Vagina (tissue), 2 donors: ENCODE measurements at regions not wholly inside any gene's neighbourhood (a gene's known extent, or its start where the extent isn't known, plus 50 kb on each side); places are given as distances from the start of the nearest gene placed in this dataset.
"Not testable (repeated sequence)": the region's sequence is repeated elsewhere in the genome, so short reads cannot be mapped to it uniquely, and the experiment has no call there.

Experiments
- DNase-seq, 2 donors: peaks; one replicate each; pipeline ENCODE4 v3.0.0-alpha.2; 2017; ENCODE audit errors: extremely low spot score in 2 of 2
- H3K27ac ChIP-seq: fragments of 200-600 bp; sonication (generic); one replicate; pipeline ENCODE4 v1.5.1; 2019
- H3K27me3 ChIP-seq: fragments of 200-600 bp; sonication (generic); one replicate; pipeline ENCODE4 v1.5.1; 2019
- H3K36me3 ChIP-seq, 2 donors: fragments of 200-600 bp; sonication (generic); one replicate each; pipeline ENCODE4 v1.5.1; 2017 to 2019
- H3K4me1 ChIP-seq: fragments of 200-600 bp; sonication (generic); one replicate; pipeline ENCODE4 v1.5.1; 2019
- H3K4me3 ChIP-seq, 2 donors: fragments of 200-600 bp; sonication (generic); 1 replicate in 1 of 2; 2 replicates in 1 of 2; pipeline ENCODE4 v1.5.1; 2016 to 2019
- H3K9me3 ChIP-seq: fragments of 200-600 bp; sonication (generic); one replicate; pipeline ENCODE4 v1.5.1; 2019
- POLR2A ChIP-seq, 2 donors: fragments of 450-650 bp; IDR thresholded peaks; one replicate each; pipeline ENCODE4 v1.6.1; 2017; ENCODE audit warnings: antibody characterized with exemption in 2 of 2, mild to moderate bottlenecking in 2 of 2, moderate library complexity in 2 of 2
- POLR2AphosphoS5 ChIP-seq, 2 donors: sonication (generic); formaldehyde crosslinking; IDR thresholded peaks; one replicate each; pipeline ENCODE4 v1.9.0; 2017; ENCODE audit warnings: antibody characterized with exemption in 2 of 2, mild to moderate bottlenecking in 2 of 2, low read depth in 1 of 2; ENCODE audit not compliant: insufficient read depth in 1 of 2
- intact Hi-C: fragments of 100-400 bp; cut with DNase I; formaldehyde crosslinking; loops from one replicate; pipeline ENCODE4 v1.15.1; 2023
- TF ChIP-seq, protein P1 (sequence below), 3 experiments: fragments of 450-650 bp in 2 of 3; fragments of 200-600 bp in 1 of 3; sonication (generic) in 1 of 3; IDR thresholded peaks; one replicate each; pipeline ENCODE4 v1.5.1; 2017 to 2019; ENCODE audit warnings: antibody characterized with exemption in 3 of 3, mild to moderate bottlenecking in 2 of 3, moderate library complexity in 2 of 3

DNA sequence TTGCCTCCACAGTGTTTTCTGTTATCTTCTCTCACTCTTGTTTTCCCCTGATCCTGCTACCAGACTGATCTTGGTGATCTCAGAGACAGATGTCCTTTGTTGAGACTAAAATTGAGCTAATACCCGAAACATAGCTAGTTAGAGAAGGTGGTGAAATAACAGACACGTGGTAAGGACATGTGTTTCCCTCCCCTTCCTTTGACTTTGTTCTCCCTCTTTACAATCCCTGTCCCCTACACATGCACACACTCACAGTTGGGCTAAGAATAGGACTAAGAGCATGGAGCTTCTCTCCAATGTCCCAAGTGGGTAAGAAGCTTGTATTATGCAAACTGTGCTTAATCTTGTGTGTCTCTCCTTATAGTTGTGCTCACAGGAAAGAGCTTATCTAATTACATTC lies 1603.0 kb upstream of the C9orf72 start:
- no peak for DNase-seq
- Histone ChIP-seq H3K27me3 (no peaks in the 10 kb centered on the region), H3K9me3 (no peaks in the 10 kb centered on the region), H3K4me1 (no peaks in the 10 kb centered on the region), H3K36me3 (no peaks in the 10 kb centered on the region), H3K27ac (no peak overlapping the region), H3K4me3 (no peak overlapping the region)
- intact Hi-C loops: no loop called here
- TF ChIP-seq, protein P1, sequence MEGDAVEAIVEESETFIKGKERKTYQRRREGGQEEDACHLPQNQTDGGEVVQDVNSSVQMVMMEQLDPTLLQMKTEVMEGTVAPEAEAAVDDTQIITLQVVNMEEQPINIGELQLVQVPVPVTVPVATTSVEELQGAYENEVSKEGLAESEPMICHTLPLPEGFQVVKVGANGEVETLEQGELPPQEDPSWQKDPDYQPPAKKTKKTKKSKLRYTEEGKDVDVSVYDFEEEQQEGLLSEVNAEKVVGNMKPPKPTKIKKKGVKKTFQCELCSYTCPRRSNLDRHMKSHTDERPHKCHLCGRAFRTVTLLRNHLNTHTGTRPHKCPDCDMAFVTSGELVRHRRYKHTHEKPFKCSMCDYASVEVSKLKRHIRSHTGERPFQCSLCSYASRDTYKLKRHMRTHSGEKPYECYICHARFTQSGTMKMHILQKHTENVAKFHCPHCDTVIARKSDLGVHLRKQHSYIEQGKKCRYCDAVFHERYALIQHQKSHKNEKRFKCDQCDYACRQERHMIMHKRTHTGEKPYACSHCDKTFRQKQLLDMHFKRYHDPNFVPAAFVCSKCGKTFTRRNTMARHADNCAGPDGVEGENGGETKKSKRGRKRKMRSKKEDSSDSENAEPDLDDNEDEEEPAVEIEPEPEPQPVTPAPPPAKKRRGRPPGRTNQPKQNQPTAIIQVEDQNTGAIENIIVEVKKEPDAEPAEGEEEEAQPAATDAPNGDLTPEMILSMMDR (IDR thresholded peaks at IDR 0.05): no peak
- no peak for TF ChIP-seq POLR2AphosphoS5 (IDR thresholded peaks at IDR 0.05; ENCODE audit: insufficient read depth in 1 of 2, low read depth in 1 of 2)
- TF ChIP-seq POLR2A (IDR thresholded peaks at IDR 0.05): no peak

DNA sequence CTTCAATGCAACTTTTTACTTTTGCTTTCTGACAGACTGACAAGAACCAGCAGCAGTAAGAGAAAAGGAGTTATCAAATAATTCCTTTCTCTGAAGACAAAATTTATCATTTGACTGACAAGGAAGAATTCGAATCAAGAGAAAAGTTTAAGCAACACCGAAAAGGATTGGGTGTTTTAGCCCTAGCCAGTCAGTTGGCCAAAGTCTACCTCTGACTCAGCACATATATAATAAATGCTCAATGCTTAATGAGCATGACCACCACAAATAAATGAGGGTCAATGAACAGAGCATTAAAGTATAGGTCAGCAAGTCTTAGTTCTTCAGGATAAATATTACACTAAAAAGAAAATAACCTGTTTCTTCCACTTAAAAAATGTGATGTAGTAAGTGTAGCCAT lies 1603.5 kb upstream of the C9orf72 start:
- H3K27ac ChIP-seq: no peak overlapping the region
- intact Hi-C loops: no loop called here
- H3K4me1 ChIP-seq: no peaks in the 10 kb centered on the region
- H3K9me3 ChIP-seq: no peaks in the 10 kb centered on the region
- DNase-seq: no peak
- TF ChIP-seq POLR2AphosphoS5 (IDR thresholded peaks at IDR 0.05; ENCODE audit: insufficient read depth in 1 of 2, low read depth in 1 of 2) (no peak), POLR2A (IDR thresholded peaks at IDR 0.05) (no peak)
- TF ChIP-seq, protein P1 (IDR thresholded peaks at IDR 0.05): no peak
- H3K36me3 ChIP-seq: no peaks in the 10 kb centered on the region
- H3K4me3 ChIP-seq: no peak overlapping the region
- H3K27me3 ChIP-seq: no peaks in the 10 kb centered on the region

GRCh38 chr9:29183971-29184370 lies 1610.7 kb upstream of the C9orf72 start:
- Histone ChIP-seq H3K9me3 (no peaks in the 10 kb centered on the region), H3K4me3 (no peak overlapping the region), H3K27ac (no peak overlapping the region), H3K27me3 (no peaks in the 10 kb centered on the region), H3K4me1 (no peaks in the 10 kb centered on the region), H3K36me3 (no peaks in the 10 kb centered on the region)
- TF ChIP-seq POLR2A (IDR thresholded peaks at IDR 0.05): no peak
- TF ChIP-seq, protein P1 (IDR thresholded peaks at IDR 0.05): no peak
- TF ChIP-seq POLR2AphosphoS5 (IDR thresholded peaks at IDR 0.05; ENCODE audit: insufficient read depth in 1 of 2, low read depth in 1 of 2): no peak
- no peak for DNase-seq
- intact Hi-C loops: no loop called here

DNA sequence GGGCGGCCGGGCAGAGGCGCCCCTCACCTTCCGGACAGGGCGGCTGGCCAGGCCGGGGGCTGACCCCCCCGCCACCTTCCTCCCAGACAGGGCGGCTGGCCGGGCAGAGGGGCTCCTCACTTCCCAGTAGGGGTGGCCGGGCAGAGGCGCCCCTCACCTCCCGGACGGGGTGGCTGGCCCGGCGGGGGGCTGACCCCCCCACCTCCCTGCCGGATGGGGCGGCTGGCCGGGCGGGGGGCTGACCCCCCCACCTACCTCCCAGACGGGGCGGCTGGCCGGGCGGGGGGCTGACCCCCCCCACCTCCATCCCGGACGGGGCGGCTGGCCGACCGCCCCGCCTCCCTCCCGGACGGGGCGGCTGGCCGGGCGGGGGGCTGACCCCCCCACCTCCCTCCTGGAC lies 1615.5 kb upstream of the C9orf72 start:
- DNase-seq, intact Hi-C loops, H3K9me3 ChIP-seq, H3K27me3 ChIP-seq, H3K4me1 ChIP-seq, H3K27ac ChIP-seq, H3K36me3 ChIP-seq, H3K4me3 ChIP-seq: not testable (repeated sequence)

- intact Hi-C loops, H3K4me1 ChIP-seq, DNase-seq, H3K9me3 ChIP-seq, H3K27me3 ChIP-seq, H3K27ac ChIP-seq, H3K4me3 ChIP-seq, H3K36me3 ChIP-seq: not testable (repeated sequence)
These were observed 1615.9 kb upstream of the C9orf72 start for GRCh38 chr9:29189221-29189620.

DNA sequence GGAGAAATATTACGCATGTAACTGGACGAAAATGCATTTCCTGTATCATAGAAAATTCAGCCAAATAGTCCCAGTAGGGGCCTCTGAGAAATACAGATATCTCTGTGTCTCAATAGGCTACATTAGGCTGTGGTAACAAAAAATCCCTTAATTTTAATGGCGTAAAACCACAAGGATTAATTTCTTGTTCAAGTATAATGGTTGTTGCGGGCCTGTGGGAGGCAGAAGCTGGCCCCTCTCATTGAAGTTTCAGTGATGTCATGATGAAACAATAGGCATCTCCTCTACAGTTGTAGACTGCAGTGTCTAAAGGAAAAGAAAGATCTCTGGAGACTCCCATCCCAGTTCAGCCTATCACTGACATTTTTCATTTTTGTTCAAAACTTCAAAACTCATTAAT lies 1625.6 kb upstream of the C9orf72 start:
- H3K27ac ChIP-seq: no peak overlapping the region
- H3K27me3 ChIP-seq: no peaks in the 10 kb centered on the region
- no peak for DNase-seq
- H3K9me3 ChIP-seq: no peaks in the 10 kb centered on the region
- intact Hi-C loops: no loop called here
- no peak overlapping the region for H3K4me3 ChIP-seq
- H3K4me1 ChIP-seq: no peaks in the 10 kb centered on the region
- TF ChIP-seq POLR2A (IDR thresholded peaks at IDR 0.05): no peak
- no peaks in the 10 kb centered on the region for H3K36me3 ChIP-seq

- intact Hi-C loops: no loop called here
These were observed 1626.7 kb upstream of the C9orf72 start for GRCh38 chr9:29199975-29200374.

More at GRCh38 chr9:29199975-29200374, 1626.7 kb upstream of the C9orf72 start:
- no peak overlapping the region for H3K27ac ChIP-seq
- DNase-seq: no peak
- TF ChIP-seq POLR2AphosphoS5 (IDR thresholded peaks at IDR 0.05; ENCODE audit: insufficient read depth in 1 of 2, low read depth in 1 of 2) (no peak), POLR2A (IDR thresholded peaks at IDR 0.05) (no peak)
- TF ChIP-seq, protein P1 (IDR thresholded peaks at IDR 0.05): no peak
- H3K9me3 ChIP-seq: no peaks in the 10 kb centered on the region
- H3K36me3 ChIP-seq: no peaks in the 10 kb centered on the region
- H3K4me1 ChIP-seq: no peaks in the 10 kb centered on the region
- no peaks in the 10 kb centered on the region for H3K27me3 ChIP-seq
- H3K4me3 ChIP-seq: no peak overlapping the region
